ENCODE measurements at regions not wholly inside any gene's neighbourhood (a gene's known extent, or its start where the extent isn't known, plus 50 kb on each side); places are given as distances from the start of the nearest gene placed in this dataset.
"Not testable (repeated sequence)": the region's sequence is repeated elsewhere in the genome, so short reads cannot be mapped to it uniquely, and the experiment has no call there.

DNA sequence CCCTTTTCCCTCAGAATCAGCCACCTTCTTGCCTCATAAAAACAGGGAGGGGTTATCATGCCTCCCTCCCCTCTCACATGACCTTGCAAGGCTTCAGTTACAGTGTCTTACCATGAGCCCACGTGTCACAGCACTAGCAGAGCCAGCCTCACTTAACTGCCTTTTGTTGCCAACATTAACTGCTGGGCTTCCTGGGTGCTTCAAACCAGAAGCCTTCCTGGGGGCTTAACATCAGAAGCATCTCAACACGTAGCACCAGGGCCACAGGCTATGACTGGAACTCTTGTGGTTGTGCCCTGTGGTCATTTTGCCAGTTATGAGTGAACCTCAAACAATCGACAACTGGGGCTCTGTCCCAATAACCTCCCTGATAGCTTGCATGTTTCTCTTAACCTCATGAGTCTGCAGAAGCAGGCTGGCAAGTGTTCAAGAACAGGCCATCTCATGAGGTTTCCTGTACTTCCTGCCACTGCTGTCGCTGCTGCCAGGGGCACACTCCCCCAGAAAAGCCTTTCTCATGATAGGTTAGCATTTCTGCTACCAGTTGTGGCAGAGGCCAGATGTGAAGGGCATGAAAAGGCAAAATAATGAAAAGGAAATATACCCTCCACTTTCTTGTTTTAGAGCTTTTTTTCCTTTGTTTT lies 132.2 kb downstream of the GLUL start:
- DNase-seq = no peak

DNA sequence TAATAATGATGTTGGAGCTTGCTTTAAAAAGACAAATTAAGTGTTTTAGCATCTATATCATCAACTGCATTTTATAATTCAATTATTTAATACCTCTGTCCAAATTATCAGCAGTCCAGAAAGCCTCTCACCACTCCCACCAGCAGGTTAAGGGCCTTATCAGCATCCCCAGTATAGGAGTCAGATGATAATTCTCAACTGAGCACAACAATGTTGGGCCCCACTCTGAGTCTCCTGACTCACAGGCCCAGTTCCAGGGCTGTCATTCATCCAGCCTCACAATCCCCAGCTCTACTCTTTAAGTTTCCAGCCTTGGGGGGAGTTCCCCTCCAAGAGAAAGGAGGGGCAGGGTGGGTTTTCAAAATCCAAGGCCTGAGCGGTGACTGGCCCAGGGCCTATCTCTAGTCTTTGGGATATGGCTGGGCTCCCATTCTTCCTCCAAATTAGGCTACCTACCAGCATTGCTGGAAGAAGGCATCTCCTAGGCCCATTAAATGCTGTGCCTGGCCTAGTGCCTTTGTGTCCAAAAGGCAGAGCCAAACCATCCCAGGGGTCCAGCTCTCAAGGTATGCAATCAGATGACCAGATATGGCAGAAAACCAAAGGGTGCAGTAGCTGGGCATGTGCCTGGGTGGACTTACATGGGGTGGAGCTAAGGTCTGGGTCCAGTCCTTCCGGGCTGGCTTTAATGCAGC lies 134.1 kb downstream of the GLUL start:
- no peak for DNase-seq

DNA sequence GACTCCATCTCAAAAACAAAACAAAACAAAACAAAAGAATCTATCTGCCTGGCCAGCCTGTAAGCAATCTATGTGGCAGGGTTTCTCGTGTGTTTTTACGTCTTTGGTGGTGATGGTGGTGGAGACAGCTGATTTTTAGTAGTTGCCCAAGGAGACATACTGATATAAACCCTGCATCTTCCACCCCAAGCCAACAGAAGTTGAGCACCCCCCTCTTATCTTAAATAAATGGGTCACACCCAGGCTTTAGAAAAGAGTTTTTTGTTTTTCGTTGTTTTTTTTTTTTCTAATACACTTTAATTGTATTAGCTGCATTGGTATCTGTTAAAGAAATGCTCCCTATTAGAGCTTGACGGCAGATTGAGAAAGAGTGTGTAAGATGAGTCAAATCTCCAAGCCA lies 134.7 kb downstream of the GLUL start:
- no peak for DNase-seq

DNA sequence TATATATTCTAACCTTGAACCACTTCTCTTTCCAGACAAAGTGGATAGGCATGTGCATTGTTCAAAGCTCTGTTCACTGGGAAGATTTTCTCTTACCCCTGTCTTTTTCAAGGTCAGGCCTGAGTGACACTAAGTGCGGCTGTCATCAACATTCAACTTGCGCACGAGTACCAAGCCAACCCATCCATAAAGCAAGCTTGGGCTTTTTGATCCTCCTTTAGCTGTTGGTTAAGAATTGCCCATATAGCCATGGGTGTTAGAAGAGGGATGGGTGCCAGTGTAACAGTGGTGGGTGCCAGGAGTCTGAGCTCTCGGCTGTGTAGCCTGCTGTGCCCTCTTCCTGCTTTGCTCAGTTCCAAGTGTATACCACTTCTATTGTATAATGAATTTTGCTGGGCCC lies 136.1 kb downstream of the GLUL start:
- no peak for DNase-seq

DNA sequence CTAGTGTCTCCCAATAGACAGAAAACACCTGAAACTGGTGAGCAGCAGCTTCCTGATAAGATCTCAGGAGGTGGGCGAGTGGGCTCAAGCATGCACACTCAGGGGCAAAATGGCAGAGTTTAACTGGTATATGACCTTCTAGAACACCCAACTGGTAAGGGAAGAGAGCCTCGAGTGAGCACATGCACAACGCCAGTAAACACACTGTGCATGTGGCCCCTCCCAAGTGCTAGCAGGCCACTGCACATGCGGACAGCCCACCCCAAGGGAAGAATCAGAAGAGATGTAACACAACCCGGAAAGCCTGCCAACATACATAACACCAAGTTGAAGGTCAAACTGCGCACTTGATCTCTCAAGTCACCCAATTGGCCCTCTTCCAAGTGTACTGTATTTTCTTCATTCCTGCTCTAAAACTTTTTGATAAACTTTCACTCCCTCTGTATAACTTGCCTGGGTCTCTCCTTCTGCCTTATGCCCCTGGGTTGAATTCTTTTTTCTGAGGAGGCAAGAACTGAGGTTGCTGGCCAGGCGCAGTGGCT lies 138.2 kb downstream of the GLUL start:
- DNase-seq = no peak

DNA sequence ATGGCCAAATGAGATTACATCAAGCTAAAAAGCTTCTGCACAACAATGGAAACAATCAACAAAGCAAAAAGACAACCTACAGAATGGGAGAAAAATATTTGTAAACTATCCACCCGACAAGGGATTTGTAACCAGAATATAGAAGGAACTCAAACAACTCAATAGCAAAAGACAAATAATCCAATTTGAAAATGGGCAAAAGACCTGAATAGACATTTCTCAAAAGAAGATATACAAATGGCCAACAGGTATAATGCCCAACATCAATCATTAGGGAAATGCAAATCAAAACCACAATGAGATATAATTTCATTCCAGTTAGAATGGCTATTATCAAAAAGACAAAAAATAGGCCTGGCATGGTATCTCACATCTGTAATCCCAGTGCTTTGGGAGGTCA lies 140.0 kb downstream of the GLUL start:
- no peak for DNase-seq

DNA sequence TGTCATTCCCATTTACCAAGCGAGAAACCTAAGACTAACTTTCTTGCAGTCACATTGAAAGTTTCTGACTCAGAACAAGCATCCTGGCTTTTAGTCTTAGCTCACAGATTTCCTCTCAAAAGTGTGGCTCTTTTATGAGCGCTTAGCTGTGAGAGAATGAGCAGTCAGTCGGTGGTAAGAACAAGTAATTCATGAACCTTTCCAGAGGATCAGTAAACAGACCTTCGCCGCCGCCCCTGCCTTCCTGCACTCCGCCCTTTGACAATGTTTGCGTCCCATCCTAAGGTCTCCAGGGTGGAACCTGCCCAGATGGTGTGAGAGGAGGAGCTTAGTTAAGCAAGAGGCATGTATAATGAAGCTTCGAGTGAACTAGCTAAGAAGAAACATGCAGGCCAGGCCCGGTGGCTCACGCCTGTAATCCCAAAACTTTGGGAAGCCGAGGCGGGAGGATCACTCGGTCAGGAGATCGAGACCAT lies 142.4 kb downstream of the GLUL start:
- DNase-seq = no peak

DNA sequence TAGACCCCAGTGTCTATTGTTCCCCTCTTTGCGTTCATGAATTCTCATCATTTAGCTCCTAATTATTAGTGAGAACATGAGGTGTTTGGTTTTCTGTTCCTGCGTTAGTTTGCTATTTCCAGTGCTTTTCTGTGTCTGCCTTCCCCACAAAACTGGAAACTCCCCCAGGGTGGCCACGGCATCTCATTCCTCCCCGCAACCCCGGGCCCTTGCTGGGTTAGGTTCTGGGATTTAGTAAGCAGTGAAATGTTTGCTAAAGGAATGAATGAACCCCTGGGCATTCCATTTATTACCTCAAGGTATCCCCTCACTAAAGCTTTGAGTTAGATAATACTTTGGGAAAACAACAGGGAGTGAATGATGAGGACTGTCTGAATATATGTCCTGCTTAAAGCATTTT lies 142.9 kb downstream of the GLUL start:
- no peak for DNase-seq

DNA sequence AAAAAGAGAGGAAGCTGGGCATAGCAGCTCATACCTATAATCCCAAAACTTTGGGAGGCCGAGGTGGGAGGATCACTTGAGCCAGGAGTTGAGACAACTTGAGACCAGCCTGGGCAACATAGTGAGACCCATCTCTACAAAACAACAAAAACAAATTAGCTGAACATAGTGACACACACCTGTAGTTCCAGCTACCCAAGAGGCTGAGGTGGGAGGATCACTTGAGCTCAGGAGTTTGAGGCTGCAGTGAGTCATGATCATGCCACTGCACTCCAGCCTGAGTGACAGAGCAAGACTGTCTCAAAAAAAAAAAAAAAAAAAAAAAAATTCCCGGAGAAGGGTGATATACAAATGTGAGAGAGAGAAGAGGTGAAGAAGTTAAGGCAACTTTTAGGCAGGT lies 143.8 kb downstream of the GLUL start:
- DNase-seq = not testable (repeated sequence)

DNA sequence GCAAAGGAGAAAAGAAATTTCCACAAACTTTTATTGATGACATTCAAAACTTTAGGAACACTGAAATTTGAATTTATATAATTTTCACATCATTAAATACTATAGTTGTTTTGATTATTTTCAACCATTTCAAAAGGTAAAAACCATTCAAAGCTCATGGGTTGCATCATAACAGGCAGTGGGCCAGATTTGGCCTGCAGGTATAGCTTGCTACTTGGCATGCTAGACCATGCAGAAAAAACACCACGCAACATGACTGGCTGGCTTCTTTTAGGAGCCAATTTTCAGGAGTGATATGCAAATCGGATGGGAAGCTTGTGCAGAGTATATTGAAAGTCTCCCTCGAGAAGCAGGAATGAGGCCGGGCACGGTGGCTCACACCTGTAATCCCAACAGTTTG lies 144.8 kb downstream of the GLUL start:
- DNase-seq = peak; percentile 39

DNA sequence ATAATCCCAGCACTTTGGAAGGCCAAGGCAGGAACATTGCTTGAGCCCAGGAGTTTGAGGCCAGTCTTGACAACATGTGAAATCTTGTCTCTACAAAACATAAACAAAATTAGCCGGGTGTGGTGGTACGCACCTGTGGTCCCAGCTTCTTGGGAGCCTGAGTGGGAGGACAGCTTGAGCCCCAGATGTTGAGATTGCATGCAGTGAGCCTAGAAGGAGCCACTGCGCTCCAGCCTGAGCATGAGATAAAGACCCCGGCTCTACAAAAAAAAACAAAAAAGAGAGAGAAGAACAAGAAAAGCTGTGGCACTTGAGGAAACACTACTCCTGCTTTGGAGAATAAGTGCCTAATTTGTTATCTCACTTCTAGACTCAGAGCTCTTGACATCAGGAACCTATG lies 146.6 kb downstream of the GLUL start:
- DNase-seq = no peak

DNA sequence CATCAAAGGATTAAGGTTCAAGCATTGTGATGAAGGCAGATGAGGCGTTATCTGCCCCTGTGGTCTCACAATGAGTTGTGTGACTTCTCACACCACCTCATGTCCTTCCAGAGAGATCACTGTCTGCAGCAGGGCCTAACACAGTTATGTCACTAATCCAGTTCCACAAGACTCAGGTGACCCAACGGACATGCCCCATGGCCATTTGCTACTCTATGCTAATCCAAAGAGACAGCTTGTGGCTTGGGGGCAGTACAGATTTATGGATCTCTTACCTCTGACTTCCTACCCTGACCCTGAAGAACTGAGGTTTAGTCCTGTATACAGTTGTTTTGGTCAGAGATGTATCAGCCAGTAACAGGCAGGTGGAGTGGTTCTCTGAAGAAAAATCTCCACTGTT lies 147.1 kb downstream of the GLUL start:
- DNase-seq = no peak

DNA sequence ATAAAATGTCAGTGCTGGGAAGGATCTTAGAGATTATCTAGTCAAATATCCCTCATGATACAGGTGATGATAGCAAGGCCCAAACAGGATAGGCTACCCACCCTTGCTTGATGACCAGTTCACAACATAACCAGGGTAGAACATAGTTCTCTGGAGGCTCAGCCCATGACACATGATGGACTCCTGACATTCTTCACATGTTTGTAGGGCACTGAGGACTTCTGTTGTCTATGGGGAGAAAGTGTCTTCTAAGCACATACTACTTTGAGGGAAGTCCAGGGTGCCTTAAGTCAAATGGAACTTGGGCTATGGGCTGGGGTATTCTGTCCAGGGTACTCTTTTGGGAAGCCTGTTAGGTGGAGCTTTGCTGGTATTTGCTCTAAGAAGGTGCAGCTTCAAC lies 148.9 kb downstream of the GLUL start:
- no peak for DNase-seq

DNA sequence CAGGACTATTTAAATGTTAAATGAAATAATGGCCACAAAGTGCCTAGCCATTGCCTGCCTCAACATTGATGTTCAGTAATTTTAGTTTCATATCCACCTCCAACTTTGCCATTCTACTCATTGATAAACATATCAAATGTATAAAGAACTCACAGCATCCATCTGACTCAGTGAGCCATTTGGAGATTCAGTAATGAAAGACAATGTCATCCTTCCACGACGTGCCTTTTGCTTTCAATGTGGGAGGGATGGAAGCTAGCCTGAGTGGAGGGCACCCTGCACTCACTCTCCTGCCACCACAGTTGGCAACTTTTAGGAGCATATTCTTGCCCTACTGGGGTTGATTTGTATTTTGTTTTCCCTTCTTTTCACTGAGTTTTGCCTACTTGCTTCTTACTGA lies 151.5 kb downstream of the GLUL start:
- no peak for DNase-seq

DNA sequence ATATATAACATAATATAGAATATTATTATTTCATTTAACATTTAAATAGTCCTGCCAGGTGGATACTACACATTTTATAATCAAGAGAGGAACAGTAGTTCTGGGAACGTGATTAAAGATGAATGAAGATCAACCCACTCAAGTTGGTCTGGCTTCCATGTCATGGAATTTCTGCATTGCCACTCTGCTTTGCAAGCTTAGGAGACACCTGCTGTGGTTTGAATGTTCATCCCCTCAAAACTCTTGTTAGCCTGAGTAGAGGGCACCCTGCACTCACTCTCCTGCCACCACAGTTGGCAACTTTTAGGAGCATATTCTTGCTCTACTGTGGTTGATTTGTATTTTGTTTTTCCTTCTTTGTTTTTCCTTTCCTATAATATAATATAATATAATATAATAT lies 153.2 kb downstream of the GLUL start:
- DNase-seq = no peak

DNA sequence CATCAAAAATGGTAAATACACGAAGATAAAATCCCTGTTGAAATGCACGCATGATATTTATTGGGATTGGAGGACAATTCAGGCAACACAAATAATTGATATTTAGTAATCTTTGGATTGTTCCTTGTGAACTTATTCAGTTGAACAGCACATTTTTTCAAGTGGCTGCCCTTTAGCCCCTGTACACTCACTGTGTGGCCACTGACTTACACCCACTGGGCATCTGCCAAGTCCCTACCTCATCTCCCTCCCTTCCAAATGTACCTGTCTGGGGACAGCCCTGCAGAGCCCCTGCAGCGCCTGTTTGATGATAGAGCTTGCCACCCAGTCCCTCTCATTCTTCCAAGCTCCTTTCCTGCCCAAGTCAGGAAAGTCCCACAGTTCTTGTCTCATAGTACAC lies 154.3 kb downstream of the GLUL start:
- DNase-seq = no peak

DNA sequence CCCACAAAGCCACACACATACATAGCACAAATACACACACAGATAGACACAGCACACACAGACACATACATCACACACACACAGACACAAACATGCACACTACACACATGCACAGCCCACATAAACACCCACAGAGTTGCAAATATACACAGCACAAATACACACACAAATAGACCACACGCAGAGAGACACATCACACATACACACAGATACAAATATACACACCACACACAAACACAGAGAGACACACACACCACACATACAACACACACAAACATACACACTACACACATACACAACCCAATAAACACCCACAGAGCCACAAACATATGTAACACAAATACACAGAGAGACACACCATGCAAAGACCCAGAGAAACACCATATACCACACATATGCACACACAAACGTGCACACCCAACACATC lies 154.9 kb downstream of the GLUL start:
- DNase-seq = no peak

DNA sequence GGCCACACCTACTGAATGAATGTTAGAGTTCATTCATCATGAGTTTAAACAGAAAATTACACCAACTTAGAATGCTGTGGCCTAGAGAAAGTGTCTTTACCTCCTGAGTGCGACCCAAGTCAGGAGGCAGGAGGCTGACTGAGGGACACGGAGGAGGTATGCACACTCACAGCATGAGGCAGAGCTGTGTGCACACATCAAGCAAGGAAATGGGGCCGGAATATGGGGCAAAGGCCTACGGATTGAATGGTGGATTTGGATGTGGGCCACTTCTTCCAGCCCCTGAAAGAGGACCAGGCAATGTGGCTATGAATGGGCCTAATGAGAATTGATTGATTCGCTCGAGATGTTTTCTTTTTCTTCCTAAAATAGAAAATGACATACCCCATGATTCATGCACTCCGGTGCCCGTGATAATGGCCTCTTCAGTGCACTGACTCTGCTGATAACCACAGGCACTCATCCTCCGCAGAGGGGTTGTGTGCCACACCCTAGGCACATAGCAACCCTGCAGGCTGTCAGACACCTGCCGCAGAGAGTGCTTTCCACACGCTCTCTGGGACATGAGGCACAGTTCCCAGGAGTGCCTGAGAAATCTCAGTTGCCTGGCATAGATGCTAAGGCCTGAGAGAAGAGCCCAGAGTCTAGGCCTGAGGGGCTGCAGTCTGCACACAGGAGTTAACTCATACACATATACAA lies 155.5 kb downstream of the GLUL start:
- DNase-seq = no peak

DNA sequence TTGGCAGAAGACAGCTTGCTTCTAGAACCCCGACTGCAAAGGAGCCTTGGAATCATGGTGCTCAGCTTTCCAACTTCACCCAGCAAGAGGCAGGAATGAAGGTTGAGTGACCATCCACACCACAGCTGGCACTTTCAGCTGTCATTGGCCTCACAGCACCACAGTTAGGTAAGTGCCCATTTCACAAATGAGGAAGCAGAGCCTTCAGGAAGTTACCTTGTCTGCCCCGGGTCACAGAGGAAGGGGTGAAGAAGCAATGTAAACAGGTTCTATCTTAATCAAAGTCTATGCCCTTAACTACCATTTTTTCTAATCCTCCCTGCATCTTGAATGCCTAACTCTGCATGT lies 156.0 kb downstream of the GLUL start:
- no peak for DNase-seq

DNA sequence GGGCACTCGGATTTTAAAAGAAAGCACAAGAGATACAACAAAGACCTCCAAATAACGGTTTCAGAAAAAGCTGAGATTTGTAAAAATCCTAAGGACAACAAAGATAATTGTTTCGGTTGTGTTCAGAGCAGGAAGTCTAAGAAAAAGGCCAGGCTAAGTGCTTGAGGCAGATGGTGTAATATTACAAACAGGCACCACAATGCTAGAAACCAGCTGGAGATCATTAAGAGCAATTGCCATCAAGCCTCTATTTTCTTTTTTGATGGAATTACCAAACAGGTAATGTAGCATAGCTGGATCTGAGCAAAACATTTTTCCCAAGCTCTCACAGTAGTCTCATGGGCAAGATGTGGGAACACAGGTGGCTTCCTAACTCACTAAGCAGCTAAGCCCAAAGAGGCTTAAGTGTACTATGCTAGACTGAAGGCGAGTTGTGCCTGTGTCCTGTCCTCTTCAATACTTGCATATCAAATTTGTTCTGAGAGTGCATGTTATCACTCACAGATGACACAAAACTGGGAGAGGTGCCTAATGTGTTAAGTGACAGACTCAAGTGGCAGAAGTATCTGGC lies 161.6 kb downstream of the GLUL start:
- DNase-seq = no peak

DNA sequence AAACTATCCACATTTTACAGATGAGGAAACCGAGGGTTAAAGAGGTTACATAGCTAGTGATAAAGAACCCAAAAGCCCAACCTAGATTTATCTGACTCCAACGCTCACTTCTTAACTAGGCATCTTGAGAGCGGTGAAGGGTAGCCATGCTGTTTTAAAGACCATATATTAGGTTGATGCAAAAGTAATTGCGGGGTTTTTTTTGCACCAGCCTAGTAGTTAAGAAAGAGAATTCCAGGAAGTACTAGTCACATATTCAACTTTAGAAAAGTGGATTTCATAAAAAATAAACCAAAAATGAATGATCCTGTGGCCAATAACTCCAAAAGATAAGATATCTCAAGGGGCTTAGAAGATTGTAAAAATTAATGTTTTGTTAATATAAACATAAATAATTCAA lies 162.1 kb downstream of the GLUL start:
- DNase-seq = no peak

DNA sequence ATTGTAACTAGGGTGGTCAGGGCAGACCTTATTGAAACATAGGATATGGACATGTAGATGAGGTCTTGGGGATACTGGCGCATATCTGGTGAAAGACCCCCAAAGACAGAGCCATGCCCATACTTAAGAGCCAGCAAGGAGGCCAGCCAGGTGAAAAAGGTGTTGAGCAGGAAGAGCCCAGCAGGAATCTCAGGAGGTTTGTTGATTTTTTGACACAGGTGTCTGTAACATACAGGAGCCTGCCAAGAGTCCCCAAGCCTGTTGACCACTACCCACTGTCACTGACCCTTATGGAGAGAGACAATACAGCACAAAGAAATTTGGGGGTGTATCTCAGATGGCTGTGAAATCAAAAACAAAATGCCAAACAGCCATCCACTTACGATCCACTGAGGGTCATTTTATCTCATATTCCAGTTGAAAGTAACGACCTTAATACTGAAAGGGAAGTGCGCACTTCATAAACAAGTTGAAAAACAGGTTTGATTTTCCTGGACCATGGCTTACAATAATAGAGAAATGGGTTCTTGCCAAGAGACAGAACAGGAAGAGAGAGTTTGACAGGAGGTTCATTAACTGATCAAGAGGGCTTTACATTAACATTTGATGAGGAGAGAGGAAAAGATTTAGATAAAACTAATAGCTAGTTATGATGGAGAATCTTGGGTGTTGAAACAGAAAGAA lies 163.6 kb downstream of the GLUL start:
- DNase-seq = no peak

DNA sequence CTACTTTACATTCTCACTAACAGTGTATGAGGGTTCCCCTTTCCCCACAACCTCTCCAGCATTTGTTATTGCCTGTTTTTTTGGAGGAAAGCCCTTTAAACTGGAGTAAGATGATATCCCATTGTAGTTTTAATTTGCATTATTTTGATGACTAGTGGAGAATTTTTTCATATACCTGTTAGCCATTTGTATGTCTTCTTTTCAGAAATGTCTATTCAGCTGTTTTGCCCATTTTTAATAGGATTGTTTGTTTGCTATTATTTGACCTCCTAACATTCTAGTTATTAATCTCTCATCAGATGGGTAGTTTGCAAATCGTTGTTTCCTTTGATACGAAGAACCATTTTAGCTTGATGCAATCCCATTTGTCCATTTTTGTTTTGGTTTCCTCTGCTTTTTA lies 165.0 kb downstream of the GLUL start:
- no peak for DNase-seq
